ENCODE measurements at regions not wholly inside any gene's neighbourhood (a gene's known extent, or its start where the extent isn't known, plus 50 kb on each side); places are given as distances from the start of the nearest gene placed in this dataset.

DNA sequence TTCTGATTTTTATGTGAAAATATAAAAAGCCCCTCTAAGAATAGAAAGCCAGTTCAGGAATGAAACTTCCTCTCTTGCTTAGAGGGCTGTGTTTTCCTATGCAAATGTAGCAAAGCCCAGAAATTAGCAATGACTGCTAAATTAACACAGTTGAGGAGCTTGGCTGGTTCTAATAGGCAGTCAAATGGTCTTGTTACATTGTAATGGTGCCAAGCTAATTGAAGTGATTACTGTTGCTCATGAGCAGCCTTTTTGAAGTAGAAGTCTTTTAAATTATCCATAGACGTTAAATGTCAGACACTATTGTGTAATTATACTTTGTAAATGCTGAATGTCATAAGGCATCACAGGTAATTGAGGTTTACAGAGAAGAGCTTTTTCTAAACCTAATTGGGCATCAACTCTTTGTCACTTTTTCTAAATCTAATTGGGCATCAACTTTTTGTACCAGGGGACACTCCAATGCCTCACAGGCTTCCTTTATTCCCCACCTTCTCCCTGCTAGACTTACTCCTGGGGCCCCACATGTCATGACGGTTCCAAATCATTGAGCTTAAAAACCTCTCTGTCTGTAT lies 229.1 kb downstream of the PSAT1 start:
- no peak overlapping the region for H3K4me3 Mint-ChIP-seq
- H3K9me3 Mint-ChIP-seq = peaks cover 3 to 11% (median 6%) of the 10 kb centered on the region in 7 donors
- intact Hi-C loops (cut with micrococcal nuclease) = no loop called here
- no peaks in the 10 kb centered on the region for H3K4me1 ChIP-seq (ENCODE audit: control insufficient read depth in 1 of 2, insufficient read depth in 2 of 2, low read length in 2 of 2)
- H2AFZ ChIP-seq (ENCODE audit: insufficient read depth, low read depth, low read length, poor library complexity, severe bottlenecking) = no peak overlapping the region
- H3K79me2 ChIP-seq (ENCODE audit: insufficient read depth, low read length) = no peaks in the 10 kb centered on the region
- H3K4me3 ChIP-seq (replicated peaks in 1 of 3; ENCODE audit: low read depth in 2 of 3, low read length in 3 of 3) = no peak overlapping the region
- no peak overlapping the region for H3K27ac ChIP-seq (ENCODE audit: low read depth in 1 of 2, low read length in 2 of 2)
- 80% methylated on average over 1 of the region's 2 CpGs for WGBS (ENCODE audit: insufficient coverage)
- no peaks in the 10 kb centered on the region for H3K4me1 Mint-ChIP-seq
- H3K9me3 ChIP-seq (replicated peaks in 1 of 2; ENCODE audit: control insufficient read depth in 1 of 2, insufficient read depth in 1 of 2, low read length in 2 of 2) = no peaks in the 10 kb centered on the region
- no peak for DNase-seq
- no peaks in the 10 kb centered on the region for H3K36me3 Mint-ChIP-seq
- H3K27ac Mint-ChIP-seq = no peak overlapping the region
- no peaks in the 10 kb centered on the region for H3K36me3 ChIP-seq (replicated peaks in 1 of 2; ENCODE audit: control insufficient read depth in 1 of 2, insufficient read depth in 2 of 2, low read length in 2 of 2)
- H4K20me1 ChIP-seq (ENCODE audit: insufficient read depth, low read length) = no peaks in the 10 kb centered on the region
- TF ChIP-seq CTCF (IDR thresholded peaks at IDR 0.05) = no peak
- H3K27me3 Mint-ChIP-seq (ENCODE audit: low read depth in 3 of 3) = no peaks in the 10 kb centered on the region
- H3K27me3 ChIP-seq (ENCODE audit: control insufficient read depth in 2 of 2, insufficient read depth in 2 of 2, low read length in 2 of 2) = no peaks in the 10 kb centered on the region
- no peak overlapping the region for H3K9ac ChIP-seq (ENCODE audit: insufficient read depth, low read length, poor library complexity, severe bottlenecking)
- H3K4me2 ChIP-seq (replicated peaks; ENCODE audit: extremely low read depth, low read length, poor library complexity, severe bottlenecking) = no peak overlapping the region

GRCh38 chr9:78533500-78533899 lies 236.6 kb downstream of the PSAT1 start:
- Histone ChIP-seq H3K4me3 (replicated peaks in 1 of 3; ENCODE audit: low read depth in 2 of 3, low read length in 3 of 3) (no peak overlapping the region), H3K4me1 (ENCODE audit: control insufficient read depth in 1 of 2, insufficient read depth in 2 of 2, low read length in 2 of 2) (no peaks in the 10 kb centered on the region), H3K79me2 (ENCODE audit: insufficient read depth, low read length) (no peaks in the 10 kb centered on the region), H3K36me3 (replicated peaks in 1 of 2; ENCODE audit: control insufficient read depth in 1 of 2, insufficient read depth in 2 of 2, low read length in 2 of 2) (no peaks in the 10 kb centered on the region), H3K27me3 (ENCODE audit: control insufficient read depth in 2 of 2, insufficient read depth in 2 of 2, low read length in 2 of 2) (no peaks in the 10 kb centered on the region), H3K4me2 (replicated peaks; ENCODE audit: extremely low read depth, low read length, poor library complexity, severe bottlenecking) (no peak overlapping the region), H2AFZ (ENCODE audit: insufficient read depth, low read depth, low read length, poor library complexity, severe bottlenecking) (no peak overlapping the region), H3K27ac (ENCODE audit: low read depth in 1 of 2, low read length in 2 of 2) (no peak overlapping the region), H4K20me1 (ENCODE audit: insufficient read depth, low read length) (no peaks in the 10 kb centered on the region), H3K9me3 (replicated peaks in 1 of 2; ENCODE audit: control insufficient read depth in 1 of 2, insufficient read depth in 1 of 2, low read length in 2 of 2) (no peaks in the 10 kb centered on the region), H3K9ac (ENCODE audit: insufficient read depth, low read length, poor library complexity, severe bottlenecking) (no peak overlapping the region)
- no peak for DNase-seq
- no peak for TF ChIP-seq CTCF (IDR thresholded peaks at IDR 0.05)
- no peak overlapping the region for H3K4me3 Mint-ChIP-seq
- peaks cover 0 to 4% (median 2%) of the 10 kb centered on the region in 7 donors for H3K9me3 Mint-ChIP-seq
- no peaks in the 10 kb centered on the region for H3K4me1 Mint-ChIP-seq
- H3K27me3 Mint-ChIP-seq (ENCODE audit: low read depth in 3 of 3) = peaks cover 0 to 3% (median 0%) of the 10 kb centered on the region in 3 donors
- intact Hi-C loops (cut with micrococcal nuclease) = no loop called here
- no peaks in the 10 kb centered on the region for H3K36me3 Mint-ChIP-seq
- H3K27ac Mint-ChIP-seq = no peak overlapping the region
- WGBS (ENCODE audit: insufficient coverage) = no CpG with 5 or more reads among the region's 2 CpGs

Data from CD14-positive monocyte (primary cell).